WERI-Rb-1 (cell line): ENCODE measurements at regions not wholly inside any gene's neighbourhood (a gene's known extent, or its start where the extent isn't known, plus 50 kb on each side); places are given as distances from the start of the nearest gene placed in this dataset.

Experiments
- DNase-seq: peaks from one replicate; pipeline ENCODE4 v3.0.0-alpha.2; 2020
- H3K27ac ChIP-seq: fragments of 250-450 bp; sonication (Bioruptor Pico); 2 replicates; pipeline ENCODE4 v1.5.1; 2020; ENCODE audit warnings: mild to moderate bottlenecking, moderate library complexity
- H3K27me3 ChIP-seq: fragments of 250-450 bp; sonication (Bioruptor Pico); 2 replicates; pipeline ENCODE4 v1.5.1; 2021; ENCODE audit warnings: mild to moderate bottlenecking, low read depth, moderate library complexity; ENCODE audit not compliant: insufficient read depth, severe bottlenecking
- H3K36me3 ChIP-seq: fragments of 250-450 bp; sonication (Bioruptor Pico); 2 replicates; pipeline ENCODE4 v1.5.1; 2020; ENCODE audit warnings: mild to moderate bottlenecking, moderate library complexity
- H3K4me3 ChIP-seq: 2 replicates; pipeline ENCODE4 v1.5.1; 2011; ENCODE audit warnings: low read depth, mild to moderate bottlenecking, control low read depth, low read length
- H3K9me3 ChIP-seq: fragments of 250-450 bp; sonication (Bioruptor Pico); 2 replicates; pipeline ENCODE4 v1.5.1; 2021; ENCODE audit warnings: mild to moderate bottlenecking, moderate library complexity; ENCODE audit not compliant: severe bottlenecking
- TF ChIP-seq, protein P1 (sequence below): IDR thresholded peaks from 2 replicates; pipeline ENCODE4 v1.5.1; 2011; ENCODE audit warnings: low read depth, mild to moderate bottlenecking, control low read depth, inconsistent platforms, low read length

DNA sequence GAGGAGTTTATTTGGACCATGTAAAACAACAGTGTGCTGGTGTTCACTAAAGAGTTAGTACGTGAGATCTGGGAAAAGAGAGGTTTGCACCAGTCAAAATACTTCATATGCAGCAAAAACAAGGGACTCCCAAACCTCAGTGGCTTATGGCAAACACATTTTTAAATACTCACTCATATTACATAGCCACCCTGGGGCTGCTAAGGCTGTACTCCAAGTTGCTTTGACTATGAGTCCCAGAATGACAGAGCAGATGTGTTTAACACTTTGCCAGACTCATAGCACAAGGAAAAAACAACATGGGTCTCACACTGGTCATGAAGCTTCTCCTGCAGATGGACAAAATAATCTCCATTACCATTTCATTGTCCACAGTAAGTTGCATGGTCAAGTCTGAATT is 202.8 kb upstream of the GRIA4 start:
- H3K4me3 ChIP-seq: no peak overlapping the region
- TF ChIP-seq, protein P1, sequence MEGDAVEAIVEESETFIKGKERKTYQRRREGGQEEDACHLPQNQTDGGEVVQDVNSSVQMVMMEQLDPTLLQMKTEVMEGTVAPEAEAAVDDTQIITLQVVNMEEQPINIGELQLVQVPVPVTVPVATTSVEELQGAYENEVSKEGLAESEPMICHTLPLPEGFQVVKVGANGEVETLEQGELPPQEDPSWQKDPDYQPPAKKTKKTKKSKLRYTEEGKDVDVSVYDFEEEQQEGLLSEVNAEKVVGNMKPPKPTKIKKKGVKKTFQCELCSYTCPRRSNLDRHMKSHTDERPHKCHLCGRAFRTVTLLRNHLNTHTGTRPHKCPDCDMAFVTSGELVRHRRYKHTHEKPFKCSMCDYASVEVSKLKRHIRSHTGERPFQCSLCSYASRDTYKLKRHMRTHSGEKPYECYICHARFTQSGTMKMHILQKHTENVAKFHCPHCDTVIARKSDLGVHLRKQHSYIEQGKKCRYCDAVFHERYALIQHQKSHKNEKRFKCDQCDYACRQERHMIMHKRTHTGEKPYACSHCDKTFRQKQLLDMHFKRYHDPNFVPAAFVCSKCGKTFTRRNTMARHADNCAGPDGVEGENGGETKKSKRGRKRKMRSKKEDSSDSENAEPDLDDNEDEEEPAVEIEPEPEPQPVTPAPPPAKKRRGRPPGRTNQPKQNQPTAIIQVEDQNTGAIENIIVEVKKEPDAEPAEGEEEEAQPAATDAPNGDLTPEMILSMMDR: no peak

DNA sequence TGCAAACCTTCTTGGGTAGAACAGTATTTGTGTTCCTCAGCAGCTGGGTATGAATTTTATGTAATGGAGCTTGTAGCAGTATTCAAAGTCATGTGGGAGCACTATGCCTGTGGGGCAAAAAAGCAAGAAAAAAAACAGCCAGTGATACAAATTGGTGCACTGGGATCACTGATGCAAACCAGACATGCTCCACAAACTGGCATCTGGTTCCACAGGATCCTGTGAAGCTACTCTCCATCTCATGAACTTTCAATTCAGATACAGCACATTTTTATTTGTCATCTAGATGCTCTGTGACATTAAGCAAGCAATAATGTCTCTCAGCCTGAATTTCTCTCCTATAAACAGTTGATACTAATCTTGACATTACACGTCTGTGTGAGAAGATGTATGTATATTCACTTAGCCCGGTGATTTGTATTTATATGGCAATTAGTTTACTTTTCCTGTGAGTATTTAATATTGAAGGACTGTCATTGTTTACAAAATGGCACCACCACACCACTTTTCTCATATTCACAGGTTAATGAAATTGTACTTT is 208.5 kb upstream of the GRIA4 start:
- H3K27ac ChIP-seq: no peak overlapping the region
- TF ChIP-seq, protein P1: no peak
- DNase-seq: no peak
- no peaks in the 10 kb centered on the region for H3K9me3 ChIP-seq
- H3K27me3 ChIP-seq: no peaks in the 10 kb centered on the region
- no peak overlapping the region for H3K4me3 ChIP-seq
- no peaks in the 10 kb centered on the region for H3K36me3 ChIP-seq

More for the DNA sequence above, 202.8 kb upstream of the GRIA4 start:
- Histone ChIP-seq H3K36me3 (no peaks in the 10 kb centered on the region), H3K9me3 (no peaks in the 10 kb centered on the region), H3K27me3 (no peaks in the 10 kb centered on the region), H3K27ac (no peak overlapping the region)
- DNase-seq: no peak

DNA sequence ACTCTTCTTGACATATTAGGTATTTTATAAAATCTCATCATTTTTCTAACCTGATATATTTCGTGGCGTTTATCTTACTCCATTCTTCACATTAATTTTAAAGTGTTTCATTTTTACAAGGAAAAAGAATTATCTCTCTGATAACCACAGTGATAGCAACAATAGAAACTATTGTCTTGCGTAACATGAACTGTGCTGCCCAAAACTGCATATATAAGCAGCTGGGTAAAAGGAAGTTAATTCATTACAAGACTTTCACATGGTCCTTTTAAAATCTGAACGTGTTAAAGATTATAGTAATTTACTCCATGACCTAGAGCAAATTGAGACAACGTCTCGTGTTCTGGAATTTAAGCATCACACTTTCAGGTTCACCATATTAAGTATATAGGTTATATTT is 210.4 kb upstream of the GRIA4 start:
- H3K36me3 ChIP-seq: no peaks in the 10 kb centered on the region
- no peaks in the 10 kb centered on the region for H3K27me3 ChIP-seq
- no peak overlapping the region for H3K27ac ChIP-seq
- TF ChIP-seq, protein P1: no peak
- no peak overlapping the region for H3K4me3 ChIP-seq
- no peak for DNase-seq
- no peaks in the 10 kb centered on the region for H3K9me3 ChIP-seq

DNA sequence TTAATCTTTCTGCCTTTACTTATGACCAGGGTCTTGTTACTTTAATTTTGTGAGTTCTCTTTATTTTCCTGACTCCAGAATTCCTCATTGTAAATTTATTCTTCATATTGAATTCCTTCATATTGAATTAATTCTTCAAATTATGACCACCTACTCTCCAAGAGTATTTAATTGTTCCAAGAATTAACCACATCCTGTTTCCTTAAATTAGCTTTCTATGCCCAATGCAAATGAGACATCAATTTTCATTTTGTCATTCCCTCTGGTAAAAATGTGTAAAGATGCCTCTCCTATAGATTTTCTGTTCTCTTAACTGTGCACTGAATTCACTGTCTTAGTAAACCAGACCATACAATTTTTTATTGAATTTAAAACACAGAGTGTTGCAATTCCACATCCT is 211.2 kb upstream of the GRIA4 start:
- TF ChIP-seq, protein P1: no peak
- H3K27ac ChIP-seq: no peak overlapping the region
- no peaks in the 10 kb centered on the region for H3K36me3 ChIP-seq
- H3K9me3 ChIP-seq: no peaks in the 10 kb centered on the region
- H3K27me3 ChIP-seq: no peaks in the 10 kb centered on the region
- no peak overlapping the region for H3K4me3 ChIP-seq
- DNase-seq: no peak

DNA sequence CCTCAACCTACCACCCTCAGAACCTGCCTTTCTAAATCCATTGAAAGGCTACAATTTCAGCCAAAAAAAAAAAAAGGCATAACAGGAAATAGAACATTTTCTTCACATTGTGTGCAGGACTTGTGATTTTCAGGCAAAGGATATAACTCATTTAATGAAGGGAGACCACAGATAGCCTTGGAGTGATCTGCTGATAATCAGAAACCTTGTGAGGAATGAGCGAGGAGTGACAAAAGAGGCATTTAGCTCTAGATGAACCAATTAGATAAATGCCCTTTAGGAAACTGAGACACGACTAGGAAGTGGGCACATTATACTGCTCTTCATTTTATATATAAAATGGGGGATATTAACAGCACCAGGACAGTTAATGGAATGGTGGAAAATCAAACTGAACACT is 216.5 kb upstream of the GRIA4 start:
- Histone ChIP-seq H3K27me3 (no peaks in the 10 kb centered on the region), H3K9me3 (no peaks in the 10 kb centered on the region), H3K27ac (no peak overlapping the region), H3K4me3 (no peak overlapping the region), H3K36me3 (no peaks in the 10 kb centered on the region)
- TF ChIP-seq, protein P1: no peak
- DNase-seq: no peak

DNA sequence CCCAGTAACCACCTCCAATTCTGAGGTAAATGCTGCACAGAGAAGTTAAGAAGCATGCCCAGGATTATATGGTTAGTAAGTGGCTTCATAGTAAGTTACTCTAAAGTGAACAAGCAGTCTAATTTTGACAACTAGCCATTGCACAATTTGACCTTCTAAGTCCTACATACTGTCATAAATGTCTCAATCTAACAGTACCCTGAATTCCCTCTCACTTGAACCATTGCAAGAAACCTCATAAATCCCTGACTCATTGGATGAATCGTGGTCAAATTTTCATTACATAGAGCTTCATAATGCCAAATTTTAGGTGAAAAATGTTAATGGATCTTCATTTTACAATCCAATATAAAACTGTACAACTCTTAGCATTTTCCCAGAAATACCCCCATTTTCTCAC is 217.3 kb upstream of the GRIA4 start:
- no peaks in the 10 kb centered on the region for H3K36me3 ChIP-seq
- H3K4me3 ChIP-seq: no peak overlapping the region
- TF ChIP-seq, protein P1: no peak
- H3K27me3 ChIP-seq: no peaks in the 10 kb centered on the region
- H3K27ac ChIP-seq: no peak overlapping the region
- no peaks in the 10 kb centered on the region for H3K9me3 ChIP-seq
- no peak for DNase-seq
